ENCODE measurements at regions not wholly inside any gene's neighbourhood (a gene's known extent, or its start where the extent isn't known, plus 50 kb on each side); places are given as distances from the start of the nearest gene placed in this dataset.

GRCh38 chr15:91695799-91696198 is 157.7 kb upstream of the SLCO3A1 start:
- TF ChIP-seq EP300 (conservative IDR thresholded peaks at IDR 0.05; ENCODE audit: poor library complexity, severe bottlenecking), result no peak
- no peak for TF ChIP-seq RAD21 (conservative IDR thresholded peaks at IDR 0.05)
- no peak for TF ChIP-seq CTCF (IDR thresholded peaks at IDR 0.05; ENCODE audit: poor library complexity, severe bottlenecking)
- no peak for TF ChIP-seq POLR2AphosphoS5 (IDR thresholded peaks at IDR 0.05)
- no peak for TF ChIP-seq EZH2 (IDR thresholded peaks at IDR 0.05; ENCODE audit: borderline replicate concordance, insufficient read depth, low read length, poor library complexity, severe bottlenecking)
- TF ChIP-seq REST (IDR thresholded peaks at IDR 0.05; ENCODE audit: borderline replicate concordance), result no peak
